Kidney glomerular epithelial cell (primary cell): ENCODE measurements at regions not wholly inside any gene's neighbourhood (a gene's known extent, or its start where the extent isn't known, plus 50 kb on each side); places are given as distances from the start of the nearest gene placed in this dataset.

Source experiments
- DNase-seq: peaks from one replicate; lab custom pipeline; 2025; lab: John Stamatoyannopoulos, UW

- no peak for DNase-seq
Observed at GRCh38 chr10:10307551-10307950, 710.1 kb upstream of the CELF2 start.

- no peak for DNase-seq
Observed at GRCh38 chr10:10310498-10310897, 707.2 kb upstream of the CELF2 start.

GRCh38 chr10:10311966-10312365 is 705.7 kb upstream of the CELF2 start:
- DNase-seq = no peak

GRCh38 chr10:10313149-10313835 is 704.4 kb upstream of the CELF2 start:
- DNase-seq = no peak

DNA sequence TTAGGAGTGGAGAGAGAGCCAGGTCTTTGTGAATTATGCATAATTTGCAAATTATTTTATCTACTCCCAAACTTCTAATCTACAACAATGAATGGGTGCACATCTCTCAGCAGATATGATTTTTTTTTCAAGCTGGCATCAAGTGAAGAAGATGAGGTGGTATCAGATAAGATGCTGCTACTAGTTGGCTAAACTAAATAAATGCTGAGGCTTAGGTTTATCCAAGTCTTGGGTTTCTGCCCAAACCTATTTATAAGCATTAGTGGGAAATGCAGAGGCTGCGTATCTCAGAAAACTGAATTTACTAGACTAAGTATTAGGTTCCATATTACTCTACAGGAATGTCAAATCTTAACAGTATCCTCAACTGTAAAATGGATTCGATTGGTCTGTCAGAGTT is 703.0 kb upstream of the CELF2 start:
- no peak for DNase-seq

DNA sequence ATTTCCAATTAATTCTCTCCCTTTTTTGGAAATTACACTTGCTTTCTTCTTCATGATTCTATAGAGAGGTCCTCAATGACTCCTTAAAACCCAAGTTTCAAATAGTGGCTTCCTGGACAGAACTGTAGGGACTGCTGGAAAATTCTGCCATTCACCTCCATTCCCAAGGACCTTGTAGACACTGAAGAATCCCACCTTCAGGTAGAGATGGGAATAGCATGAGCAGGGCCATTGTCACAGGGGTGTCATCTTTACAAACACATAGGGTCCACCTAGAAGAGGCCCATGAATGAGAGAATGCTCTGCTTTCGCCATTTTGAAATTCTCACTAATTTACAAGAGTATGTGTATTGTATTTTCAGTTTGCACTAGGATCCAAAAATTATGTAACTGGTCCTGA is 701.7 kb upstream of the CELF2 start:
- no peak for DNase-seq

- DNase-seq = no peak
Observed at GRCh38 chr10:10317151-10317550, 700.5 kb upstream of the CELF2 start.

- DNase-seq = no peak
Observed at GRCh38 chr10:10318856-10319255, 698.8 kb upstream of the CELF2 start.

GRCh38 chr10:10320956-10321355 is 696.7 kb upstream of the CELF2 start:
- DNase-seq = no peak

GRCh38 chr10:10326116-10326515 is 691.6 kb upstream of the CELF2 start:
- DNase-seq = no peak

- no peak for DNase-seq
Observed at GRCh38 chr10:10327934-10328333, 689.7 kb upstream of the CELF2 start.

DNA sequence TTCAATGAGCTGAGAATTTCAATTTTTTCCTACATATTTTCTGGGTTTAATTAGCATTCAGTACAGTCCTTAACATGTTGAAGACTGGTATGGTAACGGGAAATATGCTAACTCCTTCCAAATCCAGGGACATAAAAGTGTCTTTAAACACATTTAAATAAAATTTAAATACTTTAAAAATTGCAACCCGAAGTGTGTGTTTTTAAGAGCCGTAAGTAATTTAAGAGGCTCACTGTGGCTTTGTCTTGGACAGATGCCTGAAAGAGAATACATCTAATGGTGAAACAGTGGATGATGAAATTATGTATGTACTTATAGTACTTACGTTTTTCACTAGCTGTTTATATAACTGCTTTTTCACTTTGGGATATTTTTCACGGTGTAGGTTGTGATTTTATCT is 687.3 kb upstream of the CELF2 start:
- DNase-seq = no peak

- no peak for DNase-seq
Observed at GRCh38 chr10:10332786-10333185, 684.9 kb upstream of the CELF2 start.

DNA sequence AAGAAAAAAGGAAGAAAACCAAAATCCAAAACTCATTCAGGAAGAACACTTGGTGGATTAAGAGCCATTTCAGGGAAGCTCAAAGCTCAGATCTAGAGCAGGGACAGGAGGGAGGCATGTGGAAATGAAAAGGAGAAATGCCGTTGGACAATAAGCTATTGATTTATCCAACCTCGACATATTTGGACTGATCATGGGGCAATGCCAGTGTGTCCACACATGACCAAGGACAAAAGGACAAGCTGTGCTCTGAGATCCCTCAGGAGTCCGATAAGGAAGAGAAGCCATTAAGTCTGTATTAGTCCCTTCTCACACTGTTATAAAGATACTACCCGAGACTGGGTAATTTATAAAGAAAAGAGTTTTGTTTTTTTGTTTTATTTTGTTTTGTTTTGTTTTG is 684.0 kb upstream of the CELF2 start:
- no peak for DNase-seq

DNA sequence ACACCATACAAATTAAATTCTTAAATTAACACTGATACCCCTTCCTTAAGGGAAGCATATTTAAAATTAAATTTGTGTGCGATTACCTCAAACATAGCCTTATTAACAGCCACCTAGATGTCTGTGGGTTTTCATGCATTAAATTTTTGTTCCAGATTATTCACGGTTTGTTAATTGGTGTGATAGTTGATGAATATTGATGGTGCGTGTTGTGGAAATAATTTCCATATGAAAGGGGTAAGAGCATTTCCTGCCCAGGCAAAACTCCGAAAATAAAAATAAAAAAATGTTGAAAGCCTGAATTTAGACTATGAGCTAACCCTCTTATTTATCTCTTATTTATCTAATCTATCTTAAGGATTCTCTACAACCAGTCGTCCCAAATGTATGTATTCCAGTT is 679.3 kb upstream of the CELF2 start:
- DNase-seq = no peak

- no peak for DNase-seq
Observed at GRCh38 chr10:10346390-10347150, 671.1 kb upstream of the CELF2 start.

DNA sequence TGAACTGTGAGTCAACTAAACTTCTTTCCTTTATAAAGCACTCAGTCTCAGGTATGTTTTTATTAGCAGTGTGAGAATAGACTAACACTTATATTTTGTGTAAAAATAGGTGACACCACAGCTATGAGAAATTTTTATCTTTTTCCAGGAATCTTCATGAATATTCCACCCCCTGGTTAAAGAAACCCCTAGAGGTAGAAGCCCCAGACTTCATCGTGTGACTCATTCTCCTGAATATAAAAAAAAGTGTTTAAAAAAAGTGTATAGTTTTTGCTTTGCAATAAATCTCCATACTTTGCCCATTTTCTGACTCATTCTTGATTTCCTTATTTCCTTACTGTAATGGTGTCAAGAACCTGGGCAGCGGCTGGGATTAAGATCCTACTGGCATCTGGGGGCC is 667.6 kb upstream of the CELF2 start:
- DNase-seq = no peak

DNA sequence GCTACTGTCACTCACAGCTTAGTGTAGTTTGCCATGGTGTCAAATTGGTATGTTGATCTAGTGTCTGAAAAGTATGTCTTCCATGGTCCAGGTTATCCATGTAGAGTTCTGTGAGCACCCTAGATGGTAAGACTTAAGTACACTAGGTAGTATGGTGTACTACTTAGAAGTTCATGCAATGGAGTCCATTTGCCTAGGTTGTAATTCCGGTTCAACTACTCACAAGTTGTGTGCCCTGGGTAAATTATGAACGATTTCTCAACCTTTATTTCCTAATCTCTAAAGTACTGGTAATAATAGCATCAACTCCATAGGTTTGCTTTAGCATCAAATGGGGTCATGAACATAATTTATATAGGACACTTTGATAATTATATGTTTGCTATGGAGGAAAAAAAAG is 666.2 kb upstream of the CELF2 start:
- DNase-seq = no peak

DNA sequence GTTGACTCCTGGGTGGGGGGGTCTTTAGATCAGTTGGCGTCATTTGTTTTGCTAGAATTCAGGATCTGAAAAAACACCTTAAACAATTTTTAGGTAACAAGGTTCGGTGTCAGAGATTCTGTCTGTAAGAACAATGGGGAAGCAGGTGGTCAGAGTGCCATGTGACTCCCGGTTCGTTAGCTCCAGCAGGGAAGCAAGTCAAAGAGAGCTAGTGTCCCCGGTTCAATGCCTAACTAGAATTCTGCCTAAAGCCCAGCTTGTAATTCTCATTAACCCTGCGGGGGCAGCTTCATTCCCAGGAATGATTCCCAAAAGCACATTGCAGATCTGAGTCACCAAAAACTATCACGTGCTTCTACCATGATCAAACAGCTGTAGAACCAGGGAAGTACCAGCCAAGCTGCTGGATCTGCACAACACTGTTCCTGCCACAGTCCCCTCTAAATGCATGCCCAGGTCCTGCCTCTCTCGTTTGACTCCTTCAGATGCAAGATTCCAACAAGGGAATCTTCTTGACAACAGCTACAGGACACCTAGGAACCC is 664.3 kb upstream of the CELF2 start:
- no peak for DNase-seq

DNA sequence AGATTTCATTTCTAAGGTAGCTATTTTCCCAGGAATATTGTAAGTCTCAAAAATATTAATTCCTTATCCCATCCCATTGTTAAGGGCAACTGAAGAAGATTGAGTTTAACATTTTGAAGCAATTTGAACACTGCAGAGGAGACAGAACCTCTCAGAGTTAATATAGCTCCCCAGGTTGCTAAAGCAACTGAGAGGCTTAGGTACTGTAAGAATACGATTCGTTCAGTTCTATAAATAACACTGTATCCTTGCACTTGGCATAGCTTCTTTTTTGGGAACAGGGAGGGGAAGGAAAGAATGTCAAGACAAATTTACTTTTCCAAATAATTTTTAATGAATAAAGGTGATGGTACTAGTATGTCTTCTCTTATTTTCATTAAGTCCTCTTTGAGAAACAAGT is 658.4 kb upstream of the CELF2 start:
- DNase-seq = no peak

DNA sequence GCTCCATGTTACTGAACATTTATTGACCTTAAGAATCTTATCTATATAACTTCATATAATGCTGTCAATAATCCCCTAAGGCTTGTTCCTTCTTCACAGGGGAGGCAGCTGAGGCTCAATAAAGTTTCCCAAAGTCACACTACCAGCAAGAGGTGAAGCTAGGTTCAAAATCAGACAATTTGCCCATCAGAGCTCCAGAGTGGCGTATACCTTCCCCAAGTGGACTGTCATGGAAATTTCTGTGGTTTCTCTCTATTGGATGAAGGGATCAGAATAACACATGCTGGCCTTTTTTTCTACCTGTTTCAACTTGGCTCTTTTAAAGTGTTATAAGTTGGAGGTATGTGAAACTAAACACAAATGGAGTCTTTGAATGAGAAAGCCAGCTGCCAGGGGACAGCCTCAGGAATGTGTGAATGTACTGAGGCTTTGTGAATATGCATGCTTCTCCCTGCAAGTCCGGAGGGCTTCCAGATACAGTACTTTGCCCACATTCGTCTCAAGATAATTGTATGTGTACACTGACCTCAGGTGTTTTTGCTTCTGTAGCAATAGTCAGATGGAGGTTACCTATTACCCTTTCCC is 656.3 kb upstream of the CELF2 start:
- DNase-seq = no peak

DNA sequence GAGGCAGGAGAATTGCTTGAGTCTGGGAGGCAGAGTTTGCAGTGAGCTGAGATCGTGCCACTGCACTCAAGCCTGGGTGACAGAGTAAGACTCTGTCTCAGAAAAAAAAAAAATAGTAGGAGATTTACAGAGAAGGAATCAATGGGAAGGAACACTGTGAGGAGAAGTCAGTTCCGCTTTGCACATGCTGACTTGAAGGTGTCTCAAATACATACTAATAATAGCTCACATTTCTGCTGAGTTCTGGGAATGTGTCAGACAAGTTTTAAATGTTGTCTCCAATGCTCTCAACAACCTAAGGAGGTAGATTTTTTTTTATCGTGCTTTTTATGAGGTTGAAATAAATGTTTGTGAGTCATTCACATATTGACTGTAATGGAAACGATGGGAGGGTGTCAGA is 654.9 kb upstream of the CELF2 start:
- DNase-seq = no peak

DNA sequence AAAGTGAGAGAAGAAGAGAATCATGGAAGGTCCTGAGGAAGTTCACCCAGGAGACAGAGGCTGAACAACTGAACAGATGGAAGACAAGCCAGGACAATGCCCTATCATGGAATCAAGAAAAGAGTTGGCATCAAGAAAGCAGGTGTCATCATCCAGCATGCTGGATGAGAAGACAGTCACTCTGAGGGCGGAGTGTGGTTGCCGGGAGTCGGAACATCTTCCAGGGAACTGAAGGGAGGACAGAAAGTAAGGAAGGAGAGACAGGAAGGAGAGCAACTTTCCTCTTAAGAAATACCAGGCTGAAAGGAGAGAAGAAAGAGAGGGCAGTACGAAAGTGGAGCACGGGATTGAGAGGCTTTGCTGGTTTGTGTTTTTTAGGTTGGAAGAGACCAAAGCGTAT is 654.5 kb upstream of the CELF2 start:
- no peak for DNase-seq
